HG03558 (cell line): ENCODE measurements at regions not wholly inside any gene's neighbourhood (a gene's known extent, or its start where the extent isn't known, plus 50 kb on each side); places are given as distances from the start of the nearest gene placed in this dataset.
"Not testable (repeated sequence)": the region's sequence is repeated elsewhere in the genome, so short reads cannot be mapped to it uniquely, and the experiment has no call there.

ENCODE experiments used
- ATAC-seq: cut with Tn5 transposase; IDR thresholded peaks from one replicate; pipeline ENCODE4 v1.9.1; 2021; ENCODE audit warnings: moderate number of reproducible peaks; ENCODE audit not compliant: unreplicated experiment; ENCODE audit errors: extremely low read depth

DNA sequence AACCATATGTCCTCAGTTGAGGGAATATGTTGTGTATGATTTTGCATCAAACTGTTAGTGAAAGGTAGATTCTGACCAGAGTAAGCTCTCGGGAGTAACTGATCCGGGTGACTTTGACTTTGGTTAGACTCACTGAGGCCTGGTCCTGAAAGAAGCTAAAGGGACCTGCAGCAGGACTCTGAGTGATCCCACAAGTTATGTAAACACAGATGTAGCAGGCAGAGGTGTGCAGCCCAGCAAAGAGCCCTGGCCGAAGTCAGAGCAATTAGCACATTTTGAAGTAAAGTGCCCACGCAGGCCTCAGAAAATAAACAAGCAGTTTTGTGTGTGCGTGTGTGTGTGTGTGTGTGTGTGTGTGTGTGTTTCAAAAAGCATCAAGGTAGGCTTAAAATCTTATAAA lies 245.6 kb upstream of the FERD3L start:
- ATAC-seq: no peak

DNA sequence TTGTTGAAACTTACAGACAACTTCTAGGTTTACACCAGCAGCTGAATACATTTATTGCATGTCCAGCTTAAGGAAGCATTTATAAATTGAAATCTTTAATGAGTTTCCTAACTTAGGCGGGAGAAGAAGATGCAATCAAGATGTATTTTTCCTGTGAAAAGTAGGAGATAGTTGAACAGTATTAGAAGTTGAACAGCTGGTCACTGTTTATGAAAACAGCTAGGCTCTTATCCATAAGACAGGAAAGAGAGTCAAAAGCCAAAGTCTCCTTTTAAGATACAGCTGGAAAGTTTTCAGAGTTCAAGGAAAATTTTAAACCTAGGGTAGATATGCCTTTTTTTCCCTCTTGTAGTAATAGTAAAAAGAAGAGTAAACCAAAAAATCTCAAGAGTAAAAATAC lies 236.1 kb upstream of the FERD3L start:
- ATAC-seq: no peak

DNA sequence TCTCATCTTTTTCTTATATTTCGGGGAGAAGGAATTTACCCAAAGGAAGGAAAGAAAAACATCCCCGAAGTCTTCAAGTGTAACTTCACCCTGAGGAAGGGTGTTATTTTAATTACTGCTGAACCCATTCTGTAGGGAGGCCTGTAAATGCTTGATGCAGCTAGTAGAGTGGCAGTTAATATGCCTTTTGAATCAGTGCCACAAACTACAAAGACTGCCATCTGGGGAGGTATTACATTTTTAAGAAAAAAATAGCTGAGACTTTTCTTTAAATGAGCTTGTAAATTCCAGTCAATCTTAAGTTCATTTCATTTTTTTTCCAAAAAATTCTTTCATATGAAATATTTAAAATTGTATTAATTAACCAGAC lies 233.1 kb upstream of the FERD3L start:
- ATAC-seq: no peak

DNA sequence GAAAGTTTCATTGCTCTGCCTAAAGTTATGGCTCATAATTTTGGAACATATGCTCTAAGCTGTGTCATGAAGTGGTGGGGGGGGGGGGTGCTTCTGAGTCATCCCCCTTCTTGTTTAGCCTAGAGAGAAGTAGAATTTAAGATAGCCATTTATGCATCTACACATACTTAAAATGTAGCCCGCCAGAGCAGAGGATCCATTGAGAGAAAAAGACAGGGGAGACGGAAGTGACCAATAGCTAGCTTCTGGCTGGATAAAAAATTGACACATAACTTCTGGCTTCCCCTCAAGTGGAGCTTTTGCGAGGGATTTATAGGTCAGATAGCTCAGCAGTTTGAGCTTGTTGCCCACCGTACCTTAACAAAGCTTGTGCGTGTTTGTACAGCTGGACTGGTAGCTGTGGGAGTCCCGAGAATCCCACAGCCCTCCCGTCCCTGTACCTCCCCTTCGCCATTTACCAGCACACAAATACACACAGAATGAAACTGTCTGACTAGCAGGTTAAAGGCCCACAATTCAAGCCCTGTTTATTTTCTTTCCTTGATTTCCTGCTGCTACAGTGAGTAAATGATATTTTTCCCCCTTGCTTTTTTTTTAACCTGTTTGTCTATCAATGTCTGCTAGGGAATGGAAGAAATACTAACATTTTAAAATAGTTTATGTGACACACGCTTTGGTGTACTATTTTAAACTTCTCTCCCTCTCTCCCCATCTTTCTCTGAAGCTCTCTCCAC lies 232.6 kb upstream of the FERD3L start:
- no peak for ATAC-seq

DNA sequence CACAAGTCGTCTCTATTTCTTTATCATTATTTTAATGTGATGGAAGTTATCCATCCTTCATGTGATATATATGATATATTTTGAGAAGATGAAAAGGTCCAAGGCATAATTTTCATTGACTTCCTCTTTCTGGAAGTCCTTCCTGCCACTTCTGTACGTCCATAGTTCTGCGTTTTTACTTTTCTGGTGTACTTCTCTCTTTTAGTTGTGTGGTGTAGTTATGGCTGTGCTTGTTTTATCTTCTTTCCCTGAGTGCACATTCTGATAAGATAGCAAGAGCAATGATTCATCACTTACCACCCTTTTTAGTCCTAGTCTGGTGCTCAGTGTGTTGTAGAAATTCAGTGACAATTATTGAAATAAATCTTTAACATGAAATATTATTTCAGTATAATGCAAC lies 231.3 kb upstream of the FERD3L start:
- no peak for ATAC-seq

DNA sequence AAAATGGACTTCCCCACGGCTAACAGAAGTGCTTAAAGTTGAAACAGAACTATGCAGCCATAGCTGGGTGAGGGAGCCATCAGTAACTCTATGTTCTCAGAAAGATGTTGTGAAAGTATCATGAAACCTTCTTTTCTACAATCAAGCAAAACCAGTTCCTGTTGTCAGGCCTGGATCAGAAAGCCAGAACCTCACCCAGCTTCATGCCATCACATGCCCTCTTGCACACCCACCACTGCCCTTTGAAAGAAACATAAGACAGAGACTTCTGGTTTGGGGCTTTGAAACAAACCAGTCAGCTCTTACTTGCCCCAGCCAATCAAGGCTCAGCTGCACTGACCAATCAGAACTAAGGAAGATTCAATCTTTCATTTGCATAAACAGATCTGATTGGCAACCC lies 230.8 kb upstream of the FERD3L start:
- no peak for ATAC-seq

- no peak for ATAC-seq
These were observed 228.1 kb upstream of the FERD3L start for GRCh38 chr7:19373334-19373733.

- ATAC-seq: no peak
These were observed 224.6 kb upstream of the FERD3L start for GRCh38 chr7:19369806-19370205.

DNA sequence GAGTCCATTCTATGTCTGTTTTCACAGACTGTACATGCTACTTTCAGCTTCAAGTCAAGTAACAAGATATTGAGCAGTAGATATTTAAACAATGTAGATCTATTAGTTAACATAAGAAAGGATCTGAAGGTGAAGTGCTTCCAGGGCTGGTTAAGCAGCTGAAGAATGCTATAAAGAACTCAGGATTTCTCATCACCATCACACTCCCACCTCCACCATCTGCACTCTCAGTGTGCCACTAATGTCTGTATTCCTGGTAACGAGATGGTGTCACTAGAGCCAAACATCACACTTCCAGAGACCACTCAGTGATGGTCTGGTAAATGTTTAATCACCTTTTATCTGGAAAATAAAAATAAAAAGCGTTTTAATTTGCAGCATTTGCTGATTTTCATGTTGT lies 224.0 kb upstream of the FERD3L start:
- no peak for ATAC-seq

DNA sequence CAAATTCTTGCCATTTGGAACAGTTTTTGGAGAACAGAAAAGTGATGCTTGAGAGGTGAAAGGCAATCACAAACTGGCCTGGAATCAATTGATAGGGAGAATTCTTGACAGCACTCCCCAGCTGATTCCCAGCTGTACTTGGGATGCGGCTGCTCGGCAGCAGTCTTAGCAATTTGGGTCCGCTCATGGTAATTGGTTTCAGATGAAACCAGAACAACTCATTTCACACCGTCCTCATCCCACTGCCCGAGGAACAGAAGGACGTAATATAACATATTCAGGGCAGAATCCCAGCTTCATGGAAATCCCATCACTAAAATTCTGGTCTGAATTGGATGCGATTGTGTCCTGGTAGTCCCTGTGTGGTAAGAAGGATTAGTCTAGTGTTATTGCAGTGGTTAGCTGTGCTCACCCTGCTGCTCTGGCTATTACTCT lies 223.3 kb upstream of the FERD3L start:
- ATAC-seq: no peak

GRCh38 chr7:19364950-19365349 lies 219.7 kb upstream of the FERD3L start:
- ATAC-seq: no peak

GRCh38 chr7:19362099-19362498 lies 216.9 kb upstream of the FERD3L start:
- ATAC-seq: no peak

GRCh38 chr7:19353180-19353579 lies 208.0 kb upstream of the FERD3L start:
- no peak for ATAC-seq

GRCh38 chr7:19352305-19352695 lies 207.1 kb upstream of the FERD3L start:
- no peak for ATAC-seq

- ATAC-seq: no peak
These were observed 206.4 kb upstream of the FERD3L start for GRCh38 chr7:19351341-19352304.

DNA sequence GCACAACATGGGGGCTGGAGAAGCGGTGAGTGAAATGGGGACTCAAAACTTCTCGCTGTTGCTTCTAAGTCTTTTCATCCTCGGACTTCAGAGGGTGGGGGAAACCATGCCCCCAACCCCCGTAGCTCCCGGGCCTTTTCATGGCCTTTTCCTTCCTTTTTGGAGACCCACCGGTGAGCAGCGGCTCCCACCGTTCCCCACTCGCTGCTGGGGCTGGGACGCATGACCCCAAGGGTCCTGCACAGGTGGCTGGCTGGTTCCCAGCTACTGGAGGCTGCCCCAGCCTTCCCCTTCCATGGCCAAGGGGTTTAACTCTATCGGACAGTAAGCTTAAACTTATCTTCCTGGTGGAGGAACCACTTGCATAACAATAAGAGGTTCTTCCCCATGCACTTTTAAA lies 194.3 kb upstream of the FERD3L start:
- ATAC-seq: no peak

DNA sequence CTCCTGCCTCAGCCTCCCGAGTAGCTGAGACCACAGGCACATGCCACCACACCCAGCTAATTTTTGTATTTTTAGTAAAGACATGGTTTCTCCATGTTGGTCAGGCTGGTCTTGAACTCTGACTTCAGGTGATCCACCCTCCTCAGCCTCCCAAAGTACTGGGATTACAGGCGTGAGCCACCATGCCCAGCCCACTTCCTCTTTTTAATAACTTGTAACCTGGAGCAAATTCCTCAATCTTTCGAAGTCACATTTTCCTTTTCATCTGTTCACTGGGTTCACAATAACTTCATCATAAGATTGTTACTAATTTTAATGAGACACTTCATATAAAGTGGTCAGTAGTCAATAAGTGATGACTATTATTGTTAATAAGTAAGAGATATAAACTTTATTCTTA lies 193.3 kb upstream of the FERD3L start:
- not testable (repeated sequence) for ATAC-seq

DNA sequence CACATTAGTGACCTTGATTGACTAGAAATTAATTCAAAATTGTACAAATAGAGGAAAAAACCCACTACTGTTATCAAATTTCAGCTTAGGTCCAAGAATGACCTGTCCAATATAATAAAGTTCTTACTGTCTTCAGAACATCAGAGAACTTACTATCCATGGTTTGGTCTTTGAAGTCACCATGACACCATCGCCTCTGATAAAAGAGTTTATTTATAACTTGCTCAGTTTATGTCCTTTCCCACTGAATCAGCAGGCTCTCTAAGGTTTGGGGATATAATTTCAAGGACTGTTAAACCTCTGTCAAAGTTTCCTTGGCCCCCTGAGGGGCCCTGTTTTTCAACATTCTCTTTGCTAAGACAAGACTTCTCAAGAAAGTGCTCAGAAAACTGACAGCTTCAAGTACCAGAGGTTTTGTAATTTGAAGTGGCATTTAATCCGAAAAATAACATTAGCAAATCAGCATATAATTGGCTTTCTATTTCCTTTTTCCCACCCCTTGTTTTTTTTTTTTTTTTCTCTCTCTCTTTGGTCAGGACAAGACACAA lies 191.7 kb upstream of the FERD3L start:
- no peak for ATAC-seq

GRCh38 chr7:19333706-19334105 lies 188.5 kb upstream of the FERD3L start:
- no peak for ATAC-seq

GRCh38 chr7:19327018-19327417 lies 181.8 kb upstream of the FERD3L start:
- no peak for ATAC-seq

DNA sequence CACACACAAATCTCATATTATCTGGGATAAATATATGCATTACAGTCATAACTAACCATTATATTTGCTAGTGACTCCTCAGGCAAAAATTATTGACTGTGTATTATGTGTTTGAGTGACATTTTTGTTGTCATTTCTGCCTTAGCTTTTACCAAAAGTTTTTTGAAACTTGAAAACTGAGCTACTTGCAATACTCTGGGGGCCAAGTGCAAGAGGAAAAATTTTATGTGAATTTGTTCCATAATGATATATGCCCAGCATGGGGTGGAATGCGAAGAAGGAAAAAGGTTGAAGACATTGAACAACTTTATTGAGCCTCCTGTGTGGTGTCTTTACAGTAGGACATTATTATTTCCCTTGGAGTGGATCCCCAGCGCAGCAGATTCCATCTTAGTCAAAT lies 176.8 kb upstream of the FERD3L start:
- ATAC-seq: no peak
